IPS DF 4.7 (cell line): ENCODE measurements at regions not wholly inside any gene's neighbourhood (a gene's known extent, or its start where the extent isn't known, plus 50 kb on each side); places are given as distances from the start of the nearest gene placed in this dataset.
A peak's percentile ranks its signal among the peaks of the same experiment; 100 is the strongest.

Source experiments
- DNase-seq: peaks from one replicate; pipeline ENCODE4 v3.0.0-alpha.2; 2013; ENCODE audit warnings: low spot score; ENCODE audit errors: extremely low read depth

DNA sequence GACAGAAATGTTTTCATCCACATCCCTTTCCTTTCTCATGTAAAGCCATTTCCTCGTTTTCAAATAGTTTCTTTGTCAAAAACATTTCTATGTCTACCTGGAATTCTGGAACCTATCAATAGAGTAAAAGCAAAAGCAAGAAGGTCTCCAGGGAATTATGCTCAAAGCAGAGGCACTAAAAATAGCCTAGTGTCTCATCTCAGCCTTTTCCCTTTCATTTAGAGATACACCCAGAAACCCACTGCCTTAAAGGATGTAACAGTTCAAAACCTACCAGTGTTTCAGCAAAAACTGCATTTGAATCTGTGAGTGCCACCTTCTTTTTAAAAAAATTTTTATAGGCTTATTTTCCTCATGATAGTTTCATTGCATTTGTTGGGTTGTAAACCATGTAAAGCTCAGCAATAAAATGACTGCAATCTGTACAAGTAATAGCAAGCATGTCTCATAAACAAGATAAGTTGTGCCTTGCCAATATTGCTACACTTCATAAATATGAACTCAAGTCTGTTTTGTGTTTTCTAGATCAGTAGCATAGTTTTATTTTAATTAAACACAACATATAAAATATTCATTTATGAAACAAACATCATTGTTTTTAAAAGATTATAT, 927.3 kb upstream of the ACVR2A start:
- DNase-seq: no peak

GRCh38 chr2:146916914-146917313, 927.9 kb upstream of the ACVR2A start:
- DNase-seq: no peak

GRCh38 chr2:146913476-146913875, 931.4 kb upstream of the ACVR2A start:
- no peak for DNase-seq

GRCh38 chr2:146912536-146912935, 932.3 kb upstream of the ACVR2A start:
- no peak for DNase-seq

DNA sequence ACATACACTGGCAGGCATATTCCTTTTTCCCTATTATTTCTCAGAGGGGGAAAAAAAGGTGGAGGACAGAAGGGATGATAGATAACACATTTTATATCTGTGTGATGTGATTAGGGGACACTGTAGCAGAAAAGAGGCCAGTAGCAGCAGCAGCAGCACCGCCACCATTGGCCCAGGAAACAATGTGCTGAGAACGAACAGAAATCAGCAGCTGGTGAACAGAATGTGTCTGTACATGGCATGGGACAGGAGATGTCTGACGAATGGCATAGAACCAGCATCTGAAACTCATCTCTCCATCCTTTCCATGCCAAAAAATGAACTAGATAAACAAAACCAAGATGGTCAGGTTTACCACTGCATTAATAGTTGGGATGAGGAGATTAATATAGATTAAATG, 936.1 kb upstream of the ACVR2A start:
- DNase-seq: no peak

GRCh38 chr2:146898083-146898482, 946.7 kb upstream of the ACVR2A start:
- no peak for DNase-seq

DNA sequence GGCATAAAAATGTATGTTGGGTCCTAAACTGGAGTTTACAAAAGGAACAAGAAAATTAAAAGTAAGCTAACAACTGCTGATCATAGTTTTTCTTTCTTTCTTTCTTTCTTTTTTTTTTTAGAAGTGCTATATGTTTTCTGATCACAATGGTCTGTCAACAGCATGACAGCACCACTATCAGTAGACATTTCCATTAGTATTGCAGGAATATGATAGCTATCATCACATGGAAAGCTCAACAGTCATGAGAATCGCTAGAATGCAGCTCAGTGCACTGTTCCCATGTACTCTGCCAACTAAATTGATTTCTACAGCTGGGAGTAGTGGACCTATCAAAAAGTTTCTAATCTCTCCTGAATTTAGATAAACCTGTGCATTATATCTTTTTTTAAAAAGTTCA, 950.3 kb upstream of the ACVR2A start:
- no peak for DNase-seq

- DNase-seq: no peak
Observed at GRCh38 chr2:146893500-146894041, 951.3 kb upstream of the ACVR2A start.

- DNase-seq: no peak
Observed at GRCh38 chr2:146890491-146890890, 954.3 kb upstream of the ACVR2A start.

GRCh38 chr2:146879882-146880281, 964.9 kb upstream of the ACVR2A start:
- DNase-seq: no peak

GRCh38 chr2:146874260-146874658, 970.6 kb upstream of the ACVR2A start:
- DNase-seq: no peak

DNA sequence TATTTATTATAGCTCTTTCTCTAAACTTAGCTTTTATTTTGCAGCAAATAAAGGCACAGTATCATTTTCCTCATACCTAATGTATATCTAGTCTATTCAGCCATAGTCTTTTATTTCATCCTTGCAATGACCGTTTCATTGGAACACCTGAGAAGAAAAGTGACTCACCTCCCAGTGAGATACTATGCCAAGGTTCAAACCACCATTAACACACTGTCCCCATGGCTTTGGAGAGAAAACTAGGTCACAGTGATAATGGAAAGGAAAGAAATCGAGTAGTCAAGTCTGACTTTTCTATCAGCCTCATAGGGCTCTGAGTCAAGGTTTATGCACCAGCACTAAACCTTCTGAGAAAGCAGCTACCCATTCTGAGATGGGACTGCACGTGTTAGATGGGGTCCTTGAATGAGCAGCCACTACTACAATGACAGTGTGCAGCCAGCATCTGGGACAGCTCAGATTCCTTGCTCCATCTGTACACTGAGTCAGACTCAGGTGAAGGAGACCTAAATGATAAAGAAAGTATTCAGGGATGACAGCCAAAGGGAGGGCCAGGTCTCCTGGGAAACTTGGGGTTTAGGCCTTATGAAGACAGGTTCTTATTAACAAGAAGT, 971.1 kb upstream of the ACVR2A start:
- DNase-seq: no peak

GRCh38 chr2:146873056-146873455, 971.8 kb upstream of the ACVR2A start:
- no peak for DNase-seq

DNA sequence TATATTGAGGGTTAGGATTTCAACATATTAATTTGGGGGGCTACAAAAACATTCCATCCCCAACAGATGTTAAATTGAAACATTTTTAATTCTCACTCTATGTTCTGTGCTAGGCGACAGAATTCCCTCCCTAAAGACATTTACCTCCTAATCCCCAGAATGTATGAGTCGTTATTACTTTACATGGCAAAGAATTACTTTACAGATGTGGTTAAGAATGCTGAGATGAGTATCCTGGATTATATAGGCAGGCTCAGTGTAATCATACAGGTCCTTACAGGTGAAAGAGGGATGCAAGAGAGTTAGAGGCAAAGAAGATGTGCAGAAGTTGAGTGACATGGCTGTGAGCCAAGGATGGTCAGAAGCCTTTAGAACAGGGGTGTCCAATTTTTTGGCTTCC, 974.1 kb upstream of the ACVR2A start:
- no peak for DNase-seq

DNA sequence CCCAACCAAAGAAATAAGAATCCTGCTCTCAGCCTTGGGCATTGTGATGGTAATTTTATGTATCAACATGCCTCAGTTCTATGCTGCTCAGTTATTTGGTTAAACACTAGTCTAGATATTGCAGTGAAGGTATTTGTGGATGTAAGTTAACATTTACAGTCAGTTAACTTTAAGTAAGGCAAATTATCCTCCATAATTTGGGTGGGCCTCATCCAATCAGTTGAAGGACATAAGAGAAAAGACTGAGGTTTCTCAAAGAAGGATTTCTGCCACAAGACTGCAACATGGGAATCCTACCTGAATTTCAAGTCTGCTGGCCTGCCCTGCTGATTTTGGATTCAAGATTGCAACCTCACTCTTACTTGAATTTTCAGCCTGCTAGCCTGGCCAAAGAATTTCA, 975.5 kb upstream of the ACVR2A start:
- DNase-seq: no peak

GRCh38 chr2:146868051-146868450, 976.8 kb upstream of the ACVR2A start:
- no peak for DNase-seq

DNA sequence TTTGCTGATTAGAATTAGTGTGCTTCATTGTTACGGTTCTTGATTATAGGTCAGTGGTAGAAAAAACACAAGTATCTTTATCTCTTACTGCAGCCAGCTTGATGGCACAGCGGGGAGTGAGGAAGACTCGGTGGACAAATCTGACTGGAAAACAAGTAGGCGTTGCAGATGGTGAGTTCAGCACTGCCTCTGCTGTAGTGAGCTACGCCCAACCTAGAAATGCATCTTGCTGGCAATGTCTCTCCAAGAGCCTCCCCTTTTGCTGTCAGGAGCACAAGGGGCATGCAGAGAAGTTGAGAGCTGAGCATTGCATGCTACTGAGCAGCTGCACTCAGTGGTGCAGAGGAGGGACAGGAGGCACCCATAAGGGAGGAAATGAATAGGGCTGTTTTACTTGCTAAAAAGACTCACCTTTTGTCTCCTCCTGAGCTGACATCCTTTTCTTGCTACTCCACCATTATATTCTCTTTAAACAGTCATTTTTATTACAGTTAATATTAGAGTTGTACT, 977.3 kb upstream of the ACVR2A start:
- no peak for DNase-seq

DNA sequence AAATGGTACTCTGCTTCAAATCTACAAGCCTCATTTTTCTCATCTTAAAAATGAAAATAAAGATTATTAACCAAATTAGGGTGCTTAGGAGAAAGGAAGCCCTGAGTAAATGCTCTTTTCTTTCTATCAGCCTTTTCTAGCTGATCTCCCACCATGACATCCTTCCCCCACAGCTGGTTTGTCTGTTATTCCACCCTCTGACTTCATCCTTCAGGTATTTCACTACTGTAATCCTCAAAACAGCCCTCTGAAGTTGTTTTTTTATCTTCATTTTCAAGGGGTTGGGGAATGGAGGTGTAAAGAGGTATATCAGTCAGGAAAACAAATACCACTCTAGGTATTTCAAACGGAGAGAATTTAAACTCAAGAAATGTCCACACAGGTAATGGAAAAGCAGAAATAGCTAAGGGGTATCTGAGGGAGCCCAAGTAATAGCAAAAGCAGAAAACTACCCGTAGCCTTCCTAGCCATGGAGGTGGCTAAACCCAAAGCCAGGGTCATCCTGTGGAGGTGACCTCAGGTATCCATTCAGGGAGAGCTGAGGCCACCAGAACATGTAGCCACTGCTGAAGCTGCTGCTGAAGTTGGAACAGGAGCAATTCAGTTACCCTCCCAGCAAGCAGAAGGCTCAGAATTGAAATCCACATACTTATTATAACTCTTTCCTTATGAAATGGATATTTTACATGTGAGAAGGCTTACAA, 990.9 kb upstream of the ACVR2A start:
- DNase-seq: peak; percentile 64

DNA sequence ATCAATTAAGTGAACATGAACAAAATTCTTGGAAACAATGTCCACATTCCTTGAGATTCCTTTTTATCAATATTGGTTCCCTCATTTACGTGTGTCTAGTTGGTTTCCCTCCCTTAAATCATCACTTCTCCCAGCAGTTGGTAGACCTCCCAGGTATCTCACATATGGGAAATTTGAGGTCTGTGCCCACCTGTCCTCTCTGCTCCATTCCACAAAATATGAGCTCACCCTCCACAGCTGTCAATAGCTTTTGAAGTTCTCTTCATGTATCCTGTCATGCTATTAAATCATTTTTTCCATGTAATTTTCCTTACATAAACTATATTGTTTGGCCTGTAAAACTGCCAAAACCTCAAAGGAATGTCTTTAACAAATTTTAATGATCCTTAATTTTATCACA, 992.2 kb upstream of the ACVR2A start:
- no peak for DNase-seq

GRCh38 chr2:146850746-146851145, 994.1 kb upstream of the ACVR2A start:
- no peak for DNase-seq

DNA sequence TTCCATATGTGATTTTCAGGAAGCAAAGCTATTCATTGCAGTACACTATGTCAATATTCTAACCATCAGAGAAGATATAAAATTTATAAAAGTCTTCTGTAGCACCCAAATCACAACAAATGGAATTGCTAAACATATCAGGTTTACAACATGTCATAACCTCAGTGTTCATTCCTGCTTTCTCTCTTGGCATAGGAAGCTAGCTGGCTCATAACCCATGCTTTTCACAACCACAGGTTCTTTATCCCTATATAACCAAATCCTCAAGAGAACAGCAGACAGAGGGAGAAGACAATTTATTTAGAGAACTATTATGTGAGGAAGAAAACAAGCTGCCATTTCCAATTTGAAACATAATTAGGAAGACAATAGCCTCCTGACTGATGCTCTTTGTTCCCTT, 997.0 kb upstream of the ACVR2A start:
- no peak for DNase-seq

- no peak for DNase-seq
Observed at GRCh38 chr2:146844226-146844990, 1000.4 kb upstream of the ACVR2A start.
